ENCODE measurements at regions not wholly inside any gene's neighbourhood (a gene's known extent, or its start where the extent isn't known, plus 50 kb on each side); places are given as distances from the start of the nearest gene placed in this dataset.

DNA sequence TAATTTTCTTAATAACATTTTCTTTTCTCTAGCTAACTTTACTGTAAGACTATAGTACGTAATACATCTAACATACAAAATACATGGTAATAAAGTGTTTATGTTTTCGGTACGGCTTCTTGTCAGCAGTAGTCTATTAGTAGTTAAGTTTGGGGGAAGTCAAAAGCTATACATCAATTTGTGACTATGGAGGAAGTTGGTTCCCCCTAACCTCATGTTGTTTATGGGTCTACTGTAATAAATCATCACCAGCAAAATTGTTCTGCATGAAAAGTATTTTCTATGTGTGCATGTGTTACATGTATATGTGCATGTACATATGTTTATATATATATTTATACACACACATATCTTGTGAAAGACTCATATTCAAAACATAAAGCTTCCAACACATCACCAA is 303.0 kb downstream of the TRIB2 start:
- no peak for DNase-seq

DNA sequence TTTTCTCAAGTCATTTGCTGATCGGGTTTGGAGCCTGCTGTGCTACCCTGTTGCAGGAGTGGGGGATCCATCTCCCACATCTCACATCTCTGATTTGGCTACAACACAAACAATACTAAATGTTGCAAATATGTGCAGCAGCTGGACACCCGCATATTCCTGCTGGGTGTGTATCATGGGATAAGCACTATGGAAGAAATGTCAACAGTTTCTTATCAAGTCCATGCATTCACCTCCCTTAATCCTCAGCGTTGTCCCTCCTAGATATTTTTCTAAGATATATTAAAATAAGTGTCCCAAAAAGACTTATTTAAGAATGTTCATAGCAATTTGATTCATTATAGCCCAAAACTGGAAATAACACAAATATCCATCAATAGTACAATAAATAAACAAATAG is 303.7 kb downstream of the TRIB2 start:
- DNase-seq, result no peak

DNA sequence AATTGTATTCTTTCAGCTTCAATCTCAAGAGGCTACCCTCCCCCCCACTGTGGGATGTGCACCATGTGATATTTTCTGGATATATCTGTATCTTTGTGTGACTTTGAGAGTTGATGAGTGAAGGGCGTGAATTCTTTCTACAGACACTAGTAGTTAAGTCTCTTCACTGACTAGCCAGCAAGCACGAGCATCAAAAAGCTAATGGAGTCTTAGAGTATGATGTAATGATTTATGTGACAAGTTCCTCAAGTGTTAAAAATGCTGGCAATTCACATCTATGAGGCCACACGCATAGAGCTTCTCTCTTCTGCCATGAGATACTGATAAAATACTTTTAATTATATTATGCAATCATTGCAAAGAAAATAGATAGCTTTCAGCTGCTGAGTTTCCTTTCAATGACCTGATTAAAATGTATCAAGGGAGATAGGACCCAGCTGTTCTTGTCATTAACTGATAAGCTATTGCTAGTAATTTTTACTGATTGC is 304.8 kb downstream of the TRIB2 start:
- DNase-seq, result no peak

DNA sequence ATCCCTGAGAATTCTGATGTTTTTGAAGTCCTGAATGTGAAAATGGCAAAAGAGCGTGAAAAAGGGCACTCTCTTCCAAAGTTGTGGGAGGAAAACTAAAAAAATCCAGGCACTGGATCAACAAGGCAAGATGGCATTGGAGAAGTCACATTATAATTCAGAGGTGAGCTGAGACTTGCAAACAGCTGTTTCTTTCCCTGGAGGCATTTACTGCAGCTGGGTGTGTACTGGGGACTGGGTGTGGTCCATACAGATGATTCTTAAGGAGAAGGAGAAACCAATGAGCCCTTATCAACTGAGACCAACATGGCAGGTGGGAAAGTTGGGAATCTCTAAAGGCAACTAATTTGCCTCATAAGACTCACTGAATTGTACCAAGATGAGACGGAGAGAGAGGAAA is 313.9 kb downstream of the TRIB2 start:
- no peak for DNase-seq

DNA sequence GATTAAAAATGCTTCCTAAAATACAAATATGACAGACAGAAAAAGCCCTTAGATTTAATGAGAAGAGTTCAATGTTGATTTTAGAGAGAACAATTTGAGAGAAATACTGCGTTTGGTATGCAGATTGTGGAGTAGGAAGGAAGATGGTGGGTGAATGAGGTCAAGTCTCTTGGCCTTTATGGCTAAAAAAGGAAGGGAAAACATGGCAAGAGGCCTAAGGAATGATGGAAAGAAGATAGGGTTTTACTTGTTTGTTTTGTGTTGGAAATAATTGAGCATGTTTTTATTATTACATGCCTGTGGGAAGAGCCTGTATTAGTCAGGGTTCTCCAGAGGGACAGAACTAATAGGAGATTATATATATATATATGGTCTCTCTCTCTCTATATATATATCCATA is 318.1 kb downstream of the TRIB2 start:
- DNase-seq, result no peak

DNA sequence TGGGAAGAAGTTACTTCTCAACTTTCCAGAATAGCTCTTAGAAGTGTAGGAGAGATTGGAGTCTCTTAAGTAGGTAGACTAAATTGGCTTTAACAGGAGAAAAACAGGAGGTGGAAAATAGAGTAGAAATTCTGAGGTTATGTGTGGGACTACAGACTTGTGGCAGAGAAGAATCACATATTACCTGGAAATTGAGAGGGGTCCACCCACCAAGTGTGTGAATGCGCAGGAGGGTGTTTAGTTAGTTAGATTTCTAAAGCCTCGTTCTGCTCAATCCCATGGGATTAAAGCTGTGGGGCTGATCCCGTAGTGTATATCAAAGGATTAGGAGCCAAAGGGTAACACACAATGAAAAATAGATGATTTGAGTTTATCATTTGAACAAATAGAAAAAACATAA is 319.1 kb downstream of the TRIB2 start:
- no peak for DNase-seq

DNA sequence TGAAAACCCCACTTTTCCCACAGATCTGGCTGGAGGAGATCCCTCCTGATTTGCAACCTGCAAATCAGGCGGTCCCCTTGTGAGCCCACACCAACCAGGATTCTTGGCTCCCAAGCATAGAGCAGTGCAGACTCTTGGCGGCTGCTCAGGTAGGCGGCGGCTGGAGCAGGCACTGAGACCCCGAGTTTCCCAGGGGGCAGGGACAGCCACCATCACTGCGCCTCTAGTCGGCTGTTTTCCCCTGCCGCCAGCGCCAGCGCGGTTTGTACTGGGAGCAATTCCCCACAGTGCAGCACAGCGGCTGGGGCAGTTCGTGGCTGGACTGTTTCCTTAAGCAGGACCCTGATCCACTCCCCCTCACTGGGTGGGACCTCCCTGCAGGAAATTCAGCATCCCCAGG is 323.3 kb downstream of the TRIB2 start:
- DNase-seq, result no peak

DNA sequence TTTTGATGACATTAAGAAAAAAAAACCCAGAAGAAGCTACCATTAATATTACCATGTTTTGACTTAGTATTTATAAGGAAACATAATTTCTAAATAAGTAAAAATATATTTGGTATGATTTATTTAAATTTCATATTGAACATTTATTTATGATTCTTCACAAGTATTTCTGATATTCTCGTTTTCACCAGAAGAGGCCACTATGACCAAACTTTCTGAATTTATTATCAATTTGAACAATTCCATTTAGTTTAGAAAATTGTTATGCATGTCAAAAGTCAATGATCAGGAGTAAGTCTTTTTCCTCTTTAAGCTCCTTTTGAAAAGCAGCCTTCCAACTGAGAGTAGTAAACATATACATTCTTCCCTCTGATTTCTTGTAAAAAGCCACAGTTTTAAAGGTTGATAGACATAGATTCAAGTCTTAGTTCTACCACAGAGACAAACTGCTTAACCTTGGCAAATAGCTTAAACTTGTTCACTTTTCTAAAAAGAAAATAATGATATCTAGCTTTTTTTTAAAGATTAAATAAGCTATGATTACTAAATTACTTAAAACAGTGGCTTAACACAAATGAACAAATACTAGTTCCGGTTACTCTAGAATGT is 329.9 kb downstream of the TRIB2 start:
- DNase-seq, result no peak

DNA sequence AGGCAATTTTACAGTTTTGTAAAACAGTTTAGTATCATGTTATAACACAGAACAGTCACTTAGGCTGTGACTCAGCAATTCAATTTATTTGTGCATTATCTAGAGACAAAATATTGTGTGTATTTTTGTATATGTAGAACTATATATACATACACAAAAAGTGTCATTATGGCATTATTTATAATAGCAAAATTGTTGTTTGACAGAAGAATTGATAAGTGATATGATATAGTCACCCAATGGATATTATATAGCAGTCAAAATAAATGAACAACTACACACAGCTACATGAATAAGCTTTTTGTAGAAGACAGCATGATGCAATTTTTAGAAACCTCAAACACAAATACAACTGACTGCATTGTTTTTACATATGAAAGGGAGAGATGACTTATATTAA is 334.0 kb downstream of the TRIB2 start:
- DNase-seq, result no peak

DNA sequence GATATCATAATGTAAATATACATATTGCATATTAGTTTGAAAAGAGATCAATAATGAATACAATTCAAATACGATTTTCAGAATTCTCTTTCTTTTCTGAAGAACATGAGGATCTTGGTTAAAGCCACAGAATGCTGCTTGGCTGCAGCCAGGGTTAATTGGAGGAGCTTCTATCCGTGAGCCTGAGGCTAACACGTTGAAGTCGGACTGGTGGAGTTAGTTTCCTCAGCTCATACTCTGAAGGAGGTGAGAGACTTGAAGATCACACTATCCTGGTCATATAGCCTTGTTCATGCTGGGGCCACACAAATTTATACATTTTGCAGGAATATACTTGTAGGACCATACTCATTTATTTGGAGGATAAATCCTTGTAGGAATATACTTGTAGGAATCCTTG is 335.8 kb downstream of the TRIB2 start:
- DNase-seq, result no peak

DNA sequence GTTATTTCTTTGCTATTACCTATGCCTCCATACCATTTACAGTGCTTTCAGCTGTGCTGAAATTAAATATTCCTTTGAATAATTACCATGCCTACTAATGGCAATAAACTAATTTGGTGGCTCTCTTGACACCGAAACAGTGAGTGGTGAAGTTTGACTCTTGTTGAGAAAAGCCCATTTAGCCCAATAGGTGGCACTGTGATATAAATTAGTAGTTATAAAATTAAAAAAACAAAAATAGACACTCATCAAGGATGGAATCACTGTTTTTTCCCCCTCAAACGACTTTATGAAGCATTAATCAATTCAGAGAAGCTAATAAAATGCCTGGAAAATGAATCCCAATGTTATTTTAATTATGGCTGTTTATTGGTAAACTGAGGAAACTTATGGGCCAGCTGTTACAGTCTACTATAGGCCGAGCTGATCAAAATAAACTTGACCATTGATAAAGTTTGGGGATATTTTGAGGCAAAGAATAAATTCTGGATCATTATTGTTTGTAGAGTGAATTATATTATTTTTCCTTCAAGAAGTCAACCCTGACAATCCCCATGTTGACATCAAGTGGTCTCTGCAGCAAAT is 339.6 kb downstream of the TRIB2 start:
- DNase-seq, result no peak

DNA sequence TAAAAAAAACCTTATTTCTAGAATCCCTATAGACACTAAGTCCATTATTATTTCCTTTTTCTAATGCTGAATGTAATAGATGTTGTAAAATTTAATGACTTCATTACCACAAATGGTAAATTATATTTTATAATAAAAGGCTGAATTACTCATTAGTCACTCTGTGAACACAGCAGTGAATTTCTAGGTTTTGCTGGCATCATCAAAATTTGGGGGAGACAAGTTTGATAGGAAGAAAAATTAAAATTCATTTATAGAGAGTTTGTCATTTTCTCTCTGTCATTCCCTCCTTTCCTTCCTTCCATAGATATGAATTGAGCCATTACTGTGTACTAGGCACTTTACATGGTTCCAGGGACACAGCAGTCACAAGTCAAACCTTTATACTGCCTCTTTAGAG is 340.9 kb downstream of the TRIB2 start:
- no peak for DNase-seq

DNA sequence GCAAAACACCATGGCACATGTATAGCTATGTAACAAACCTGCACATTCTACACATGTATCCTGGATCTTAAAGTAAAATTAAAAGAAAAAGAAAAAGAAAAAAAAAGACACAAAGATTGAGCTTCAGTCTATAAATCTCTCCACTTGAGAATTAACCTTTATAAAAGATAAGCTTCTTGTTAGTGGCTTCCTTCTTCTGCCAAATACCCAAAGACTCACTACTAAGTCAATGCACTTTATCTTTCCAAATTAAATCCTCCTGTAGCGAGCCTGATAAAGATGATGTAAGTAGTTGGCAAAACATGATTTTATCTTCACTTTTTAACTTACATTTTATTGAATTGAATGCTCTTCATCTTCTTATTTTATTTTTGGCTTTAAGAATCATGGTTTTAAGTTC is 349.9 kb downstream of the TRIB2 start:
- no peak for DNase-seq

DNA sequence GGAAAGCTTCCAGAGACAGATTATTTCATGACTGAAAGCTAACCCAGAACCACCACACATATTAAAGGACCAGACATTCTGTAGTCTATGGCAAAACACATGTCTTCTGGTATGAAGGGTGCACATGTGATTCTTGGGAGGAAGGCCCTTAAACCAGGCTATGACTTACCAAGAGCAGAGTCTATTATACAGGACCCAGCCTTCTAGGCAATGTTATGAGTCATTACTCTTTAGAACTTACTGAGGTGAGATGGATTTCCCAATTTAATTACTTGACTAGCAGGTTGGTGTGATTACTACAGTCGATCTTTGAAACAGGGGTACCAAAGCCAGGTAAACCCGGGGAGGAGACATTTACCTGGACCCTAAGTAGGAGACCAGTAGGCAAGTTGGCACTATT is 350.8 kb downstream of the TRIB2 start:
- no peak for DNase-seq

DNA sequence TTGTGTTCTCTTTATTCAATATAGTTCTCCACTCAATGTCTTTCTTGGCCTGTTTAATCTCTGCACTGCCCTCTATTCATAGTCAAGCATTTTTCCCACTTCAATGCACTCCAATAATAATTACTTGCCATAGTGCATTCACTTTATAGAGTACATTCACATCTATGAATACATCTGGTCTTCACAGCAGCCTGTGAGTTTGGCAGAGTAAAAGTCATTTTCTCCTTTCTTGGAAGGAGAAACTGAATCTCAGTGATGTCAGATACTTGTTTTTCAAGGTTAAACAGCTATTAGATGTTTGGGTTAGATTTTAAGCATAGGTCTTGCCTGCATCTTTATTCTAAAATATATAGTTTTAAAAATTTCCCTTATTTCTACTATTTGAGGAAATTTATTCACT is 373.2 kb downstream of the TRIB2 start:
- DNase-seq, result no peak

DNA sequence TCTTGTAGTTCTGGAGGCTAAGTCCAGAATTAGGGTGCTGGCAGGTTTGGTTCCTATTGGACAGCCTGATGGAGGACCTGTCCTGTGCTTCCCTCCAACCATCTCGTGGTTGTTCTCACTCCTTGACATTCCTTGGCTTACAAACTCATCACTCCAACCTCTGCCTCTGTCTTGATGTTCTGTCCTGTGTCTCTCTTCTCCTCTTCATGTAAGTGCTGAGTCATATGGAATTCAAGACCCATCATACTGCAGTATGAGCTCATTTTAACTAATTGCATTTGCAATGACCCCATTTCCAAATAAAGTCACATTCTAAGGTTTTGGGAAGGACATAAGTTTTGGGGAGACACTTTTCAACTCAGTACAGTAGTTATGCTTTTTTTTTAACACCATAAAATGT is 374.7 kb downstream of the TRIB2 start:
- no peak for DNase-seq

DNA sequence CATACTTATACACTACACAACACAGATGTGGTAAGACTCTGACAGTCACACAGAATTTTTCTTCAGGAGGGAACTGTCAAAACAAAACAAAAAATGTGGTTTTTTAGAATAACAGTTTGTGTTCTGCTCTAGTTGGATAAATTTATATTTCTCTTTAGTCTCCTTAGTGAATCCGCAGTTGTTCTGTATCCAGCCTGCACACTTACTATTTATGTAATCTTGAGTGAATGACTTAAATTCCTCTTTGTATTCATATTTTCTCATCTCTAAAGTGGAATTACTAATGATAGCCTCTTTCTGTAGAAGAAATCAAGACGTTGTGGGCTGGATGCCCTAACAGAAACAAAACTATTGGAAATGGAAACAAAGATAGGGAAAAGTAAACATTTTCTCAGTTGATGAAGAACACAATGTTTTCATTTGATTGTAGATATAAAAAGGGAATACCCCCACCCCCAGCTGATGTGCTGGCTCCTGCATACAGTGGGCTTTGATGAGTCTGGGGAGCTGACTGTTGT is 375.2 kb downstream of the TRIB2 start:
- DNase-seq, result no peak

DNA sequence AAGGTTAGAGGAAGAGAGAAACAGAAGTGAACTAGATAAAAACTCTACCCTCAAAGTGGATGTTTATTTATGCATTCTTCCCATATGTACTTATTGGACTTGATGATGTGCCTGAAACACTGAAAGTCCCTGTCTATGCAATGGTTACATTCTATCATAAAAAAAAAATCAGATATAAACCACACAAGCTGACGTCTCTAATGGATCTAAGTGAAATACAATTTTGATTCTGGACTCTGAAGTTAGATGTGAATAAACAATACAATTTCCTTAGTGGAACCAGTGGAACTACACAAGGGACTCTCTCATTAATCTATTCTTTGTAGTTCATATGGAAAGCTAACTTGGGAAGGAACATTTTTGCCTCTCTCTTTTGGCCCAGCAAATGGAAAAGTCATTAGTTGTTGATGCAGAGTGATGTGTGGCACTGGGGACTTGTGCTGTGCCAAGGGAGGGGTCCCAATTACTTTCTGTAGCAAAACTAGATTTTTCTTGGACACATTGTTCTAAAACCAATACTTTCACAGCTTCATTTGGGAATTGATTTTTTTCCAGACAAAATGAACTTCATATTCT is 376.8 kb downstream of the TRIB2 start:
- no peak for DNase-seq

DNA sequence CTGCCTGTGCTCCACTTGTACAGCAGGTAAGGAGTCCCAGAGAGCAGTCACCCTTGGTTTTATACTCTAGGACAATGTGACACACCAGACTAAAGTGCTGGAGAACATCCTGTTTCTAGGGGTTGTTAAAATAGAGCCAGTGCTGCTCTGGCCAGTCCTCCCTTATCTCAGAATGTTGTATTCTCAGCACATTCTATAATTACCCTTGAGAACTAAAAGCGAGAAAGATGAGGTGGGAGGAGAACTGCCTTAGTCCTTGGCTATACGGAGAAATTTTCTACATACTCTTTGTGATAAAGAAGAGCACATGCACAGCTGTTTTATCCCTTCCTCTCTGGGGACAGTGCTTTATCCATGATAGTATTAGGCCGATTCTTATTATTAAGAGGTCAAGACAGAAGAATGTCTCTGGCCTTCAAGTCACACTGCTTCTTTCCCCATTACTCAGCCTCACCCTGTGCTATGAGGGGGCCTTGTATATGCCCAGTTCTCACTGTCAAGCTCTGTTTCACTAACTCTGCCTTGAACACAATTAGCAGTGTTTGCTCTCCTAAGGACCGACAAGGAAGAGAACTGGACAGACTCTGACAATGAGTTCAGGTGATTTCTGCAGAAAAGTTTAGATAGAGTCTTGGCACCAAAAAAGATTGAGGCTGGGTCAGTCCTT is 385.8 kb downstream of the TRIB2 start:
- no peak for DNase-seq

DNA sequence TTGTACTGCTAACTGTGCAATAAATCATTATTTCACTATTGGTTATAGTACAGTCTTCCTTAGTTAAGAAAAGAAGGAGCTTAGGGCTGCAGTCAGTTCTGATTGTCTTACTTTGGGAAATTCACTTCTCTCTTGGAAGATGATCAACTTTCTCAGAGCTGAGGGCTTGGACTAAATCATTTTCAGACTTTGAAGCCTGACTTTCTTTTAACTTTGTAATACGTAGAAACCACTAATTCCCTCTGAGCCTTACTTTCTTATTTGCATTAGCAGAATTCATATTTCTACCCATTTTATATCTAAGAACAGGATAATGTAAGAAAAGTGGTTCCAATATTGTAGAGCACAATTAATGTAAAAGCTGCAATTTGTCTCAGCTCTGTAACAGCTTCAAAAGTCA is 386.4 kb downstream of the TRIB2 start:
- no peak for DNase-seq

DNA sequence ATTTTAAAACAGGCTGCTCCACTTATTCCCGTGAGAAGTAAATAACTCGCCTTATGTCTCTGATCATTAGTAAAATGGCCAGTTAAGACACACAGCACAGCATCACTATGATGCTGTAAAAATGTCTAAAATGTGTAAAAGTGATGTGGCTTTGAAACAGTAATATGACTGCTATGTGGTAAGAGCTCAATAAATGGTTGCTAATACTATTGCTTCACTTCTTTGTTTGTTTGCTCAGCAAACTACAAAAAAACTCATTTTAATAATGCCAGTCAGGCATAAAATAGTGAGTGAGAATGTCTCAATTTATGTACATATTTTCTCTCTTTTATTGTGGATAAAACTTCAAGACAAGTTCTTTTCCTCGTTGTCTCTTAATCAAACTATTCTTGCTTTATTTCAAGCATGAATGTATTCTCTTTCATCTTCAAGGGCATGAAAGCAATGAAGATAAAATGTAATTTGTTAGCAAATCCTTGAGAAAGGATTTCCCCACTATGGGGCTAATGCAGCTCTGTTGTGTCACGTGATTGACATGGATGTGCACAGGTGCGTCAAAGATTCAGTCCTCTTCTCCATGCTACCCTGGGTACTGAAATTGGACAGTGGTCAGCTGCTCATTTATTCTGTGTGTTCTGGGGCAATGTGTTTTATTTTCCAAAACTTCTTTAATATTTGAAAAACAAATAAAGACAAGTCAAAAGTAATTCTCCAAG is 387.2 kb downstream of the TRIB2 start:
- DNase-seq, result no peak

DNA sequence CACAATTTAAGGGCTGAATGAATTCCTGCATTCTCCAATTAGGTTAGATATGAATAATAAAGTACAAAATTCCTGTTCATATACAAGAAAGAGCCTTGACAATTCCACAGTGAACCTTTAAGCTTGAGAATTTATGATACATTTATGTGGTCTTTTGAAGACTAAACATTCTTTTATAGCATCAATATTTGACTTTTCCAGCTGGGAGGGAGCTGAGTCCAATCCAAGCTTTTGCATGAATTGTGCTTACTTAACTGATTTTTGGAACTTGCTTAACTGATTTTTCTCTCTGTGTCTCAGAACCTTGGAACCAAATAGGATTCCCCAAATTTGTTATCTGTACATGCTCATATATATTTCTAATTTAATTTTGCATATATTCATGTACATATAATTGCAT is 388.0 kb downstream of the TRIB2 start:
- DNase-seq, result no peak

DNA sequence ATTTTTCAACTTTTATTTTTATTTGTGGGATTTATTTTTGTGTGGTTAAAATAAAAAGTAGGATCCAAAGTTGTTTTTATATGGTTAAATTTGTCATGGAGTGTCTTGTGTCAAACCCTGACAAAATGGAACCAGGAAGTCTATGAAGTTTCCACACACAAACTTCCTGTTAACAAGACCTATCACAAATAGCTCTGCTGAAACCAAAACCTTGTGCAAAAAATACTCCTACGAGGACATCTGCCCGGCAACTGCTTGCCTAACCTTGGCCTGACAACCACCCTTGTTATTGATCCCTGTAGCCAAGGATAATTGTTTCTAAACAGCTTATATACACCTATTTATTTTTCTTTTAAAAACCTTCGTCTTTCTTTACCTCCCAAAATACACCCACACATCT is 389.6 kb downstream of the TRIB2 start:
- DNase-seq, result peak in 1 of 5 experiments; percentile 11

Measured in T-helper 2 cell (primary cell).